Neural progenitor cell (in vitro differentiated cells): ENCODE measurements at regions not wholly inside any gene's neighbourhood (a gene's known extent, or its start where the extent isn't known, plus 50 kb on each side); places are given as distances from the start of the nearest gene placed in this dataset.

ENCODE experiments used
- DNase-seq: peaks from one replicate; pipeline ENCODE4 v3.0.0-alpha.2; 2016; ENCODE audit warnings: low spot score
- H2AFZ ChIP-seq: fragments of 200-600 bp; sonication (generic); replicated peaks from 2 replicates; pipeline ENCODE4 v1.6.1; 2016; ENCODE audit warnings: antibody characterized with exemption
- H3F3A ChIP-seq: fragments of 200-600 bp; sonication (generic); 2 replicates; pipeline ENCODE4 v1.6.1; 2016; ENCODE audit warnings: antibody characterized with exemption, low read depth
- H3K27ac ChIP-seq: fragments of 200-600 bp; sonication (generic); 2 replicates; pipeline ENCODE4 v1.5.1; 2016; ENCODE audit warnings: mild to moderate bottlenecking
- H3K27me3 ChIP-seq: fragments of 200-600 bp; sonication (generic); 2 replicates; pipeline ENCODE4 v1.6.1; 2016; ENCODE audit warnings: mild to moderate bottlenecking, moderate library complexity
- H3K36me3 ChIP-seq: fragments of 200-600 bp; sonication (generic); 2 replicates; pipeline ENCODE4 v1.5.1; 2016
- H3K4me1 ChIP-seq: fragments of 200-600 bp; sonication (generic); 2 replicates; pipeline ENCODE4 v1.6.1; 2016; ENCODE audit warnings: mixed run types
- H3K4me2 ChIP-seq: fragments of 200-600 bp; sonication (generic); 2 replicates; pipeline ENCODE4 v1.6.1; 2016
- H3K4me3 ChIP-seq: fragments of 200-600 bp; sonication (generic); 2 replicates; pipeline ENCODE4 v1.5.1; 2016
- H3K79me2 ChIP-seq: fragments of 200-600 bp; sonication (generic); 2 replicates; pipeline ENCODE4 v1.6.1; 2016; ENCODE audit warnings: low read depth
- H3K9ac ChIP-seq: fragments of 200-600 bp; sonication (generic); 2 replicates; pipeline ENCODE4 v1.6.1; 2016
- H3K9me3 ChIP-seq: fragments of 200-600 bp; sonication (generic); 2 replicates; pipeline ENCODE4 v1.5.1; 2016; ENCODE audit warnings: low read depth
- H4K20me1 ChIP-seq: fragments of 200-600 bp; sonication (generic); 2 replicates; pipeline ENCODE4 v1.6.1; 2016; ENCODE audit warnings: low read depth
- H3K27ac Mint-ChIP-seq: 3 replicates; pipeline ENCODE4 v1.8.0; 2021; ENCODE audit warnings: mixed read lengths
- H3K27me3 Mint-ChIP-seq: 2 replicates; pipeline ENCODE4 v1.8.0; 2022; ENCODE audit warnings: low read depth, mild to moderate bottlenecking, inconsistent platforms, moderate library complexity, mixed read lengths; ENCODE audit not compliant: insufficient read depth
- H3K36me3 Mint-ChIP-seq: 3 replicates; pipeline ENCODE4 v1.8.0; 2021; ENCODE audit warnings: mixed read lengths
- H3K4me1 Mint-ChIP-seq: 3 replicates; pipeline ENCODE4 v1.8.0; 2021; ENCODE audit warnings: mixed read lengths
- H3K4me3 Mint-ChIP-seq: 3 replicates; pipeline ENCODE4 v1.8.0; 2021; ENCODE audit warnings: mild to moderate bottlenecking, moderate library complexity, mixed read lengths
- H3K9me3 Mint-ChIP-seq: 3 replicates; pipeline ENCODE4 v1.8.0; 2020; ENCODE audit warnings: mixed read lengths
- CTCF ChIP-seq: fragments of 200-600 bp; sonication (generic); IDR thresholded peaks from 2 replicates; pipeline ENCODE4 v1.5.1; 2017; ENCODE audit warnings: antibody characterized with exemption, mild to moderate bottlenecking
- EZH2 ChIP-seq: fragments of 200-600 bp; sonication (generic); IDR thresholded peaks from 2 replicates; pipeline ENCODE4 v1.6.1; 2017; ENCODE audit warnings: antibody characterized with exemption, mild to moderate bottlenecking, moderate library complexity
- EZH2phosphoT487 ChIP-seq: fragments of 200-600 bp; sonication (generic); IDR thresholded peaks from 2 replicates; pipeline ENCODE4 v1.6.1; 2017; ENCODE audit warnings: antibody characterized with exemption

DNA sequence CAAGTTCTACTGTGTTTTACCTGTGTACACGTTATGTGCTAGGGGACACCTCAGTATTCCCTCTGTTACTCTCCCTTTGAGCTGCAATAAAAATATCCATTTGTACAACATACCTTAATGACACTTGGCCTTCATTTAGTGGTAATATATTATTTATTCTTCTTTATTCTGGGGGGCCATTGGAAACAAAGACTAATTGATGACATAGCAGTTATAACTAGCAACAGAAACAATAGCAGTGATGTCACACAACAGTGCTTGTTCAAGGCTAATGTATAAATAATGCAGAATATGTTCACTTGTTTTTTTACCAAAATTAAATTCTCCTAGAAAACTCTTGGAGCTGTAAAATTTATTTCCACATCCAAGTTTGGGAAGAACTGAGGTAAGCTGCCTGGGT lies 92.2 kb upstream of the FAM83B start:
- Histone ChIP-seq H3F3A (no peaks in the 10 kb centered on the region), H3K4me3 (no peak overlapping the region), H3K79me2 (no peaks in the 10 kb centered on the region), H3K9ac (no peak overlapping the region), H3K27ac (no peak overlapping the region), H4K20me1 (no peaks in the 10 kb centered on the region), H3K4me2 (no peak overlapping the region), H2AFZ (no peak overlapping the region), H3K9me3 (no peaks in the 10 kb centered on the region), H3K36me3 (no peaks in the 10 kb centered on the region), H3K4me1 (peaks cover 4% of the 10 kb centered on the region), H3K27me3 (no peaks in the 10 kb centered on the region)
- no peak for TF ChIP-seq CTCF
- TF ChIP-seq EZH2phosphoT487: no peak
- no peak for TF ChIP-seq EZH2
- DNase-seq: no peak
- no peaks in the 10 kb centered on the region for H3K9me3 Mint-ChIP-seq
- H3K36me3 Mint-ChIP-seq: no peaks in the 10 kb centered on the region
- no peaks in the 10 kb centered on the region for H3K27me3 Mint-ChIP-seq
- no peak overlapping the region for H3K27ac Mint-ChIP-seq
- peaks cover 5% of the 10 kb centered on the region for H3K4me1 Mint-ChIP-seq
- no peak overlapping the region for H3K4me3 Mint-ChIP-seq

DNA sequence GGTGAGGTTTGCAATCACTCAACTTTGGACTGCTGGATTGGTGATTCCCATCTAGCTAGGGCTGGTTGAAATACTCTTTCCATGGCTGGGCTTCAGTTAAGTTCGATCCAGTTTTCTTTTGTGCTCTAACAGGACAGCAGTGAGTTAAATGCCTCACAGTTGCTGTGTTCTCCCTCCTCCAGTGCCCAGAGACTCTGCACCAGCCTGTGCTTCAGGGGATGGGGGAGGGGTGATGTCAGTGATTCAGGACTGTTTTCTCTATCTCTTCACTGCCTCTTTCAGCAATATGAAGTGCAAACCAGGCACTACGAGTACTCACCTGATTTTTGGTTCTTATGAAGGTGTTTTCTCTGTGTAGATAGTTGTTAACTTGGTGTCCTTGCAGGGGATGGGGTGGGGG lies 88.2 kb upstream of the FAM83B start:
- H3K9ac ChIP-seq: no peak overlapping the region
- H4K20me1 ChIP-seq: no peaks in the 10 kb centered on the region
- no peaks in the 10 kb centered on the region for H3K36me3 ChIP-seq
- Mint-ChIP-seq H3K9me3 (no peaks in the 10 kb centered on the region), H3K4me3 (no peak overlapping the region), H3K36me3 (no peaks in the 10 kb centered on the region), H3K27me3 (no peaks in the 10 kb centered on the region), H3K27ac (peak overlapping the region; percentile 78), H3K4me1 (peaks cover 5% of the 10 kb centered on the region)
- TF ChIP-seq EZH2 (no peak), CTCF (no peak), EZH2phosphoT487 (no peak)
- no peak for DNase-seq
- H3K27ac ChIP-seq: no peak overlapping the region
- no peaks in the 10 kb centered on the region for H3K9me3 ChIP-seq
- no peak overlapping the region for H3K4me2 ChIP-seq
- no peaks in the 10 kb centered on the region for H3K79me2 ChIP-seq
- H3K4me3 ChIP-seq: no peak overlapping the region
- H3K27me3 ChIP-seq: no peaks in the 10 kb centered on the region
- no peaks in the 10 kb centered on the region for H3F3A ChIP-seq
- peak overlapping the region; percentile 81 for H2AFZ ChIP-seq
- peaks cover 4% of the 10 kb centered on the region for H3K4me1 ChIP-seq

DNA sequence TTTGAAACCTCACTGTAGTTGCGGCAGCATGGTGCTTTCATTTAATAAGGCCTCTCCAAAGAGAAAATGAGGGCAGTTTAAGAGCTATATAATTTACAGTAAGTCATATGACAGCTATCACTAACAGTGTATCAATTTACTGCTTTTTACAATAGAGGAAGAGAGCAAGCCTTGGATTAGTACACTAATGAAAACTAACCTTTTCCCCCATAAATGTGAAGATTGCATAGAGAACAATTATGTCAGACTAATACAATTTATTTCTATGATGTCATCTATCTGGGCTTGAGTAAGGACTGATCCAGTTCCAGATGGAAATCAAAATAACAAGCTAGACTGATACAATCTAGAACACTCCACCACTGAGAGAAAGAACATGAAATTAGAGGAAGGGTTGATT lies 78.1 kb upstream of the FAM83B start:
- no peaks in the 10 kb centered on the region for H3K27me3 ChIP-seq
- H3K79me2 ChIP-seq: no peaks in the 10 kb centered on the region
- no peaks in the 10 kb centered on the region for H3K9me3 ChIP-seq
- H3K9ac ChIP-seq: no peak overlapping the region
- no peak overlapping the region for H3K4me3 ChIP-seq
- H3F3A ChIP-seq: no peaks in the 10 kb centered on the region
- no peak for TF ChIP-seq CTCF
- TF ChIP-seq EZH2phosphoT487: no peak
- TF ChIP-seq EZH2: no peak
- no peaks in the 10 kb centered on the region for H3K4me1 ChIP-seq
- H2AFZ ChIP-seq: peak overlapping the region; percentile 35
- no peak for DNase-seq
- Mint-ChIP-seq H3K27me3 (no peaks in the 10 kb centered on the region), H3K27ac (no peak overlapping the region), H3K4me1 (no peaks in the 10 kb centered on the region), H3K4me3 (no peak overlapping the region), H3K36me3 (no peaks in the 10 kb centered on the region), H3K9me3 (no peaks in the 10 kb centered on the region)
- H3K4me2 ChIP-seq: no peak overlapping the region
- H3K27ac ChIP-seq: no peak overlapping the region
- H4K20me1 ChIP-seq: no peaks in the 10 kb centered on the region
- H3K36me3 ChIP-seq: no peaks in the 10 kb centered on the region

- Mint-ChIP-seq H3K36me3 (no peaks in the 10 kb centered on the region), H3K4me1 (no peaks in the 10 kb centered on the region), H3K9me3 (no peaks in the 10 kb centered on the region), H3K4me3 (no peak overlapping the region), H3K27ac (no peak overlapping the region), H3K27me3 (no peaks in the 10 kb centered on the region)
- no peaks in the 10 kb centered on the region for H3K4me1 ChIP-seq
- no peaks in the 10 kb centered on the region for H3F3A ChIP-seq
- DNase-seq: no peak
- no peak overlapping the region for H3K4me3 ChIP-seq
- H3K9ac ChIP-seq: no peak overlapping the region
- H3K9me3 ChIP-seq: no peaks in the 10 kb centered on the region
- peak overlapping the region; percentile 37 for H2AFZ ChIP-seq
- no peak for TF ChIP-seq EZH2phosphoT487
- no peak for TF ChIP-seq CTCF
- no peak for TF ChIP-seq EZH2
- H3K36me3 ChIP-seq: no peaks in the 10 kb centered on the region
- no peaks in the 10 kb centered on the region for H3K79me2 ChIP-seq
- H3K27me3 ChIP-seq: no peaks in the 10 kb centered on the region
- no peak overlapping the region for H3K4me2 ChIP-seq
- H4K20me1 ChIP-seq: no peaks in the 10 kb centered on the region
- H3K27ac ChIP-seq: no peak overlapping the region
Measured at GRCh38 chr6:54770328-54770727, 76.2 kb upstream of the FAM83B start.
